IPS DF 6.9 (cell line): ENCODE measurements at regions not wholly inside any gene's neighbourhood (a gene's known extent, or its start where the extent isn't known, plus 50 kb on each side); places are given as distances from the start of the nearest gene placed in this dataset.
"Not testable (repeated sequence)": the region's sequence is repeated elsewhere in the genome, so short reads cannot be mapped to it uniquely, and the experiment has no call there.

Experiments used
- DNase-seq: peaks from one replicate; pipeline ENCODE4 v3.0.0-alpha.2; 2013; ENCODE audit warnings: low read depth, low spot score
- H3K27ac ChIP-seq: one replicate; pipeline ENCODE4 v1.5.1; 2013; ENCODE audit warnings: low read length, control low read depth
- H3K27me3 ChIP-seq: 2 replicates; pipeline ENCODE4 v1.6.1; 2013; ENCODE audit warnings: mild to moderate bottlenecking, low read length; ENCODE audit not compliant: control insufficient read depth, insufficient read depth
- H3K36me3 ChIP-seq: 2 replicates; pipeline ENCODE4 v1.6.1; 2013; ENCODE audit warnings: low read length; ENCODE audit not compliant: control insufficient read depth, insufficient read depth
- H3K4me1 ChIP-seq: 2 replicates; pipeline ENCODE4 v1.6.1; 2013; ENCODE audit warnings: low read length; ENCODE audit not compliant: control insufficient read depth, insufficient read depth
- H3K4me3 ChIP-seq: 2 replicates; pipeline ENCODE4 v1.5.1; 2013; ENCODE audit warnings: mild to moderate bottlenecking, low read length
- H3K9me3 ChIP-seq: 2 replicates; pipeline ENCODE4 v1.6.1; 2013; ENCODE audit warnings: low read length, inconsistent platforms; ENCODE audit not compliant: control insufficient read depth, insufficient read depth
- WGBS: extraction: QIAGEN DNeasy Blood & Tissue Kit; methylation state at CpG from one replicate; pipeline ENCODE4 v1.1.7; 2013; ENCODE audit warnings: mixed read lengths, missing lambda C conversion rate; ENCODE audit not compliant: insufficient read length, insufficient coverage; 5-methylcytosine and 5-hydroxymethylcytosine counted together

- no peak overlapping the region for H3K27ac ChIP-seq
- no CpG with 5 or more reads among the region's 3 CpGs for WGBS
- H3K4me3 ChIP-seq = no peak overlapping the region
- H3K27me3 ChIP-seq = no peaks in the 10 kb centered on the region
- peaks cover 10% of the 10 kb centered on the region for H3K4me1 ChIP-seq
- DNase-seq = no peak
- H3K36me3 ChIP-seq = no peaks in the 10 kb centered on the region
- H3K9me3 ChIP-seq = no peaks in the 10 kb centered on the region
Measured at GRCh38 chr6:118708055-118708454, 56.7 kb upstream of the CEP85L start.

- H3K4me1 ChIP-seq = peaks cover 10% of the 10 kb centered on the region
- DNase-seq = no peak
Measured at GRCh38 chr6:118706702-118707101, 55.3 kb upstream of the CEP85L start.

GRCh38 chr6:118705544-118706491, 54.4 kb upstream of the CEP85L start:
- Histone ChIP-seq H3K4me1 (peaks cover 10% of the 10 kb centered on the region), H3K4me3 (no peak overlapping the region), H3K27me3 (no peaks in the 10 kb centered on the region), H3K9me3 (no peaks in the 10 kb centered on the region), H3K27ac (no peak overlapping the region), H3K36me3 (no peaks in the 10 kb centered on the region)
- no peak for DNase-seq
- WGBS = no CpG with 5 or more reads among the region's 4 CpGs

More at GRCh38 chr6:118706702-118707101, 55.3 kb upstream of the CEP85L start:
- H3K9me3 ChIP-seq = no peaks in the 10 kb centered on the region
- 100% methylated on average over 1 of the region's 3 CpGs for WGBS
- no peak overlapping the region for H3K4me3 ChIP-seq
- no peaks in the 10 kb centered on the region for H3K27me3 ChIP-seq
- H3K27ac ChIP-seq = no peak overlapping the region
- no peaks in the 10 kb centered on the region for H3K36me3 ChIP-seq

GRCh38 chr6:118704915-118705314, 53.5 kb upstream of the CEP85L start:
- peaks cover 9% of the 10 kb centered on the region for H3K4me1 ChIP-seq
- no CpG with 5 or more reads among the region's 3 CpGs for WGBS
- no peak overlapping the region for H3K27ac ChIP-seq
- no peaks in the 10 kb centered on the region for H3K36me3 ChIP-seq
- H3K4me3 ChIP-seq = no peak overlapping the region
- no peak for DNase-seq
- no peaks in the 10 kb centered on the region for H3K9me3 ChIP-seq
- no peaks in the 10 kb centered on the region for H3K27me3 ChIP-seq

GRCh38 chr6:118701260-118701659, 49.9 kb upstream of the CEP85L start:
- not testable (repeated sequence) for H3K27ac ChIP-seq, H3K27me3 ChIP-seq, H3K4me1 ChIP-seq, H3K36me3 ChIP-seq, DNase-seq, H3K9me3 ChIP-seq, H3K4me3 ChIP-seq
- WGBS = no CpG with 5 or more reads among the region's 3 CpGs
